Panc1 (cell line): ENCODE measurements at regions not wholly inside any gene's neighbourhood (a gene's known extent, or its start where the extent isn't known, plus 50 kb on each side); places are given as distances from the start of the nearest gene placed in this dataset.

Source experiments
- ATAC-seq: fragments of 200-7000 bp; cut with Tn5 transposase; 2 replicates; pipeline ENCODE4 v1.9.1; 2020; ENCODE audit warnings: mild to moderate bottlenecking, moderate library complexity
- BruUV-seq: library from RNA; stranded (reverse); fragments of 400-500 nt; replicated peaks from 2 replicates; lab custom pipeline; 2021; lab: Mats Ljungman, UMichigan
- CTCF ChIA-PET: fragments of 300-600 bp; sonication (Branson Sonifier 250); formaldehyde crosslinking; loops from one replicate; lab custom pipeline; 2022; ENCODE audit warnings: antibody characterized with exemption; lab: Charles Lee
- POLR2A ChIA-PET: fragments of 300-600 bp; sonication (Branson Sonifier 250); formaldehyde crosslinking; loops from one replicate; lab custom pipeline; 2022; ENCODE audit warnings: antibody characterized with exemption; lab: Charles Lee
- DNase-seq: peaks from one replicate; pipeline ENCODE4 v3.0.0-alpha.2; 2010; ENCODE audit warnings: low read depth, low spot score
- H3K27ac ChIP-seq: 2 replicates; pipeline ENCODE4 v1.5.1; 2011; ENCODE audit warnings: mild to moderate bottlenecking, low read length, inconsistent platforms
- H3K27me3 ChIP-seq: fragments of 200-500 bp; sonication (Bioruptor generic); 2 replicates; pipeline ENCODE4 v1.6.0; 2014; ENCODE audit warnings: low read length, inconsistent platforms; ENCODE audit not compliant: control insufficient read depth, insufficient read depth
- H3K36me3 ChIP-seq: fragments of 200-500 bp; sonication (Bioruptor generic); 2 replicates; pipeline ENCODE4 v1.5.1; 2014; ENCODE audit warnings: inconsistent platforms, mild to moderate bottlenecking, low read length, moderate library complexity; ENCODE audit not compliant: control insufficient read depth, insufficient read depth
- H3K4me1 ChIP-seq: 2 replicates; pipeline ENCODE4 v1.5.1; 2011; ENCODE audit warnings: inconsistent platforms, mild to moderate bottlenecking, low read length, moderate library complexity; ENCODE audit not compliant: control insufficient read depth, insufficient read depth
- H3K4me3 ChIP-seq, 2 experiments: 2 replicates each; pipeline ENCODE4 v1.5.1; 2011 to 2012; ENCODE audit warnings: low read depth in 2 of 2, low read length in 2 of 2, mild to moderate bottlenecking in 2 of 2, inconsistent platforms in 1 of 2, moderate library complexity in 1 of 2
- H3K9me3 ChIP-seq: fragments of 200-500 bp; sonication (Bioruptor generic); 2 replicates; pipeline ENCODE4 v1.5.1; 2014; ENCODE audit warnings: low read depth, mild to moderate bottlenecking, inconsistent platforms, low read length, moderate library complexity; ENCODE audit not compliant: control insufficient read depth, insufficient read depth
- CTCF ChIP-seq: fragments of 450-650 bp; IDR thresholded peaks from 2 replicates; pipeline ENCODE4 v1.5.1; 2017; ENCODE audit warnings: mild to moderate bottlenecking
- POLR2AphosphoS5 ChIP-seq: IDR thresholded peaks from 2 replicates; pipeline ENCODE4 v1.6.1; 2012; ENCODE audit warnings: mild to moderate bottlenecking, low read depth, low read length, moderate library complexity
- REST ChIP-seq, 2 experiments: IDR thresholded peaks; 2 replicates each; pipeline ENCODE4 v1.6.1; 2011 to 2012; ENCODE audit warnings: low read depth in 2 of 2, control low read depth in 1 of 2, low read length in 1 of 2, mild to moderate bottlenecking in 1 of 2, moderate library complexity in 1 of 2; ENCODE audit not compliant: insufficient read depth in 1 of 2
- SIN3A ChIP-seq: IDR thresholded peaks from 2 replicates; pipeline ENCODE4 v1.6.1; 2012; ENCODE audit warnings: low read depth, mild to moderate bottlenecking, low read length, moderate library complexity, borderline replicate concordance; ENCODE audit not compliant: insufficient read depth
- TCF7L2 ChIP-seq: IDR thresholded peaks from 2 replicates; pipeline ENCODE4 v1.6.1; 2011; ENCODE audit warnings: mild to moderate bottlenecking, low read depth, low read length, inconsistent platforms
- in situ Hi-C: cut with HindIII; loops from 2 replicates; pipeline ENCODE4 v1.10.0; 2016; ENCODE audit warnings: low sequenced_read_pairs, low pct_unique_long_range_greater_than_20kb
- intact Hi-C: fragments of 100-400 bp; cut with micrococcal nuclease; formaldehyde crosslinking; loops from one replicate; pipeline ENCODE4 v1.10.0; 2022; ENCODE audit not compliant: unreplicated experiment

- no peaks in the 10 kb centered on the region for H3K27me3 ChIP-seq
- ChIA-PET CTCF (no interaction called here), POLR2A (no interaction called here)
- H3K9me3 ChIP-seq, result no peaks in the 10 kb centered on the region
- H3K27ac ChIP-seq, result no peak overlapping the region
- ATAC-seq, result no peak
- BruUV-seq, result no TSS peak
- intact Hi-C loops (no loop called here), in situ Hi-C loops (no loop called here)
- H3K4me3 ChIP-seq, result no peak overlapping the region
- no peak for DNase-seq
- no peak for TF ChIP-seq TCF7L2
- TF ChIP-seq POLR2AphosphoS5, result no peak
- no peak for TF ChIP-seq CTCF
- TF ChIP-seq SIN3A, result no peak
- H3K36me3 ChIP-seq, result no peaks in the 10 kb centered on the region; the same call in 1 of the 2 replicates
- H3K4me1 ChIP-seq, result no peaks in the 10 kb centered on the region
Measured at GRCh38 chr7:85488406-85488805, 301.6 kb upstream of the SEMA3D start.

GRCh38 chr7:85483177-85483576, 296.3 kb upstream of the SEMA3D start:
- ChIA-PET POLR2A (no interaction called here), CTCF (no interaction called here)
- H3K27me3 ChIP-seq, result no peaks in the 10 kb centered on the region
- no peak for DNase-seq
- in situ Hi-C loops, result no loop called here
- no peak for TF ChIP-seq TCF7L2
- no peak for TF ChIP-seq REST (IDR thresholded peaks at IDR 0.05; ENCODE audit: insufficient read depth in 1 of 2, low read depth in 2 of 2, low read length in 1 of 2)
- TF ChIP-seq SIN3A, result no peak
- TF ChIP-seq CTCF, result no peak
- TF ChIP-seq POLR2AphosphoS5, result no peak
- H3K36me3 ChIP-seq, result no peaks in the 10 kb centered on the region
- H3K9me3 ChIP-seq, result no peaks in the 10 kb centered on the region
- no peak for ATAC-seq
- no peaks in the 10 kb centered on the region for H3K4me1 ChIP-seq
- H3K27ac ChIP-seq, result no peak overlapping the region
- BruUV-seq, result no TSS peak
- intact Hi-C loops, result no loop called here
- no peak overlapping the region for H3K4me3 ChIP-seq
